OCI-LY1 (cell line): ENCODE measurements at regions not wholly inside any gene's neighbourhood (a gene's known extent, or its start where the extent isn't known, plus 50 kb on each side); places are given as distances from the start of the nearest gene placed in this dataset.

Experiments
- EZH2 ChIP-seq: fragments of 200-600 bp; sonication (generic), shearing (Covaris generic); IDR thresholded peaks from 2 replicates; pipeline ENCODE4 v1.8.0; 2017; ENCODE audit warnings: borderline replicate concordance, mixed run types, mild to moderate bottlenecking, antibody characterized with exemption, low read length, moderate library complexity, mixed read lengths
- TF ChIP-seq, protein P1 (sequence below): fragments of 200-600 bp; sonication (generic), shearing (Covaris generic); IDR thresholded peaks from 2 replicates; pipeline ENCODE4 v1.5.1; 2017; ENCODE audit warnings: mild to moderate bottlenecking, antibody characterized with exemption, low read length, moderate library complexity, mixed read lengths

DNA sequence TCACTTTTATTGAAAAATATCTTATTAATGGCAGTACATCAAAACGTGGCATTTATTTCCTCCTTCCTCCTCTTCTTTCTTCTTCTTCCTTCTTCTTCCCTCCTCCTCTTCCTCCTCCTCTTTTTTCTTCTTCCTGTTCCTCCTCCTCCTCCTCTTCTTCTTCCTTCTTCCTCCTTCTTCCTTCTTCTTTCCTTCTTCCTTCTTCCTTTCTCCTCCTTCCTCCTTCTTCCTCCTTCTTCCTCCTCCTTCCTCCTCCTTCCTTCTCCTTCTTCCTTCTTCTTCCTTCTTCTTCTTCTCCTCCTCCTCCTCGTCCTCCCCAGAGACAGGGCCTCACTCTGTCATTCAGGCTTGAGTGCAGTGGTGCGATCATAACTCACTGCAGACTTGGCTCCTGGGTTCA, 457.2 kb downstream of the AEBP2 start:
- TF ChIP-seq, protein P1, sequence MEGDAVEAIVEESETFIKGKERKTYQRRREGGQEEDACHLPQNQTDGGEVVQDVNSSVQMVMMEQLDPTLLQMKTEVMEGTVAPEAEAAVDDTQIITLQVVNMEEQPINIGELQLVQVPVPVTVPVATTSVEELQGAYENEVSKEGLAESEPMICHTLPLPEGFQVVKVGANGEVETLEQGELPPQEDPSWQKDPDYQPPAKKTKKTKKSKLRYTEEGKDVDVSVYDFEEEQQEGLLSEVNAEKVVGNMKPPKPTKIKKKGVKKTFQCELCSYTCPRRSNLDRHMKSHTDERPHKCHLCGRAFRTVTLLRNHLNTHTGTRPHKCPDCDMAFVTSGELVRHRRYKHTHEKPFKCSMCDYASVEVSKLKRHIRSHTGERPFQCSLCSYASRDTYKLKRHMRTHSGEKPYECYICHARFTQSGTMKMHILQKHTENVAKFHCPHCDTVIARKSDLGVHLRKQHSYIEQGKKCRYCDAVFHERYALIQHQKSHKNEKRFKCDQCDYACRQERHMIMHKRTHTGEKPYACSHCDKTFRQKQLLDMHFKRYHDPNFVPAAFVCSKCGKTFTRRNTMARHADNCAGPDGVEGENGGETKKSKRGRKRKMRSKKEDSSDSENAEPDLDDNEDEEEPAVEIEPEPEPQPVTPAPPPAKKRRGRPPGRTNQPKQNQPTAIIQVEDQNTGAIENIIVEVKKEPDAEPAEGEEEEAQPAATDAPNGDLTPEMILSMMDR = no peak
- no peak for TF ChIP-seq EZH2
